HEK293 (cell line): ENCODE measurements at regions not wholly inside any gene's neighbourhood (a gene's known extent, or its start where the extent isn't known, plus 50 kb on each side); places are given as distances from the start of the nearest gene placed in this dataset.

Source experiments
- CTCF ChIP-seq: fragments of 450-650 bp; formaldehyde crosslinking; IDR thresholded peaks from 2 replicates; pipeline ENCODE4 v1.5.1; 2016; ENCODE audit warnings: missing biosample characterization, missing genetic modification characterization
- ZBTB21 ChIP-seq: fragments of 450-650 bp; formaldehyde crosslinking; IDR thresholded peaks from 2 replicates; pipeline ENCODE4 v1.5.1; 2017; ENCODE audit warnings: missing biosample characterization, missing genetic modification characterization
- ZNF830 ChIP-seq: fragments of 450-650 bp; IDR thresholded peaks from 2 replicates; pipeline ENCODE4 v1.5.0; 2018; ENCODE audit warnings: missing biosample characterization, missing genetic modification characterization, low read depth, mild to moderate bottlenecking, moderate library complexity

GRCh38 chr5:179485845-179486575 is 64.3 kb upstream of the RUFY1 start:
- TF ChIP-seq CTCF (tag by site-specific recombination) (no peak), ZNF830 (tag by site-specific recombination) (no peak), ZBTB21 (no peak)
